Adipose tissue (tissue), 3 donors: ENCODE measurements at regions not wholly inside any gene's neighbourhood (a gene's known extent, or its start where the extent isn't known, plus 50 kb on each side); places are given as distances from the start of the nearest gene placed in this dataset.

Source experiments
- H3K27ac ChIP-seq: one replicate; pipeline ENCODE4 v1.5.1; 2013; ENCODE audit warnings: low read depth, low read length
- WGBS, 3 donors: extraction: QIAGEN DNeasy Blood & Tissue Kit; methylation state at CpG; one replicate each; pipeline ENCODE4 v1.1.7; 2013; 5-methylcytosine and 5-hydroxymethylcytosine counted together
- donor health status: healthy with polysubstance abuse.
- donor health status: Bipolar disorder and iron deficiency.
- donor health status: healthy.

GRCh38 chr15:91465086-91465485, 365.0 kb downstream of the SV2B start:
- no peak overlapping the region for H3K27ac ChIP-seq
- WGBS, 3 donors = 78 to 85% (median 80%) methylated on average over 4 of the region's 4 CpGs

DNA sequence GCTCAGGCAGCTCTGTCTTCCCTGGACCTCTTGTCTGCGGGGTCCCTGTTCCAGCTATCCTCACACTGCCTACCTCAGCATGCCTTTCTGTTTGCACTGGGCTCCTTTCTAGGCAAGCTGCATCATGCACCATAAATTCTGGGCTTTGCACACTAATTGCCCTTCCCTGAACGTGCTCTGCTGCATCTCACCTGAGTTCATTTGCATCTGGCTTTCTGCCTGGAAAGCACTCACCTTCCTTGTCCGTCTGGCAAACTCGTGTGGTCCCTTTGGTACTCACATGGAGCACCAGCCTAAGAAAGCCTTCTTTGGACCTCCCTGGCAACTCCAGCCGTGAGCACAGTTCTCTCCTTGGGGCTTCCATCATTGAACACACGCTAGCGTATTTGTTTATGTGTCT, 365.6 kb downstream of the SV2B start:
- WGBS, 3 donors = 58 to 79% (median 73%) methylated on average over 7 of the region's 7 CpGs
- no peak overlapping the region for H3K27ac ChIP-seq

DNA sequence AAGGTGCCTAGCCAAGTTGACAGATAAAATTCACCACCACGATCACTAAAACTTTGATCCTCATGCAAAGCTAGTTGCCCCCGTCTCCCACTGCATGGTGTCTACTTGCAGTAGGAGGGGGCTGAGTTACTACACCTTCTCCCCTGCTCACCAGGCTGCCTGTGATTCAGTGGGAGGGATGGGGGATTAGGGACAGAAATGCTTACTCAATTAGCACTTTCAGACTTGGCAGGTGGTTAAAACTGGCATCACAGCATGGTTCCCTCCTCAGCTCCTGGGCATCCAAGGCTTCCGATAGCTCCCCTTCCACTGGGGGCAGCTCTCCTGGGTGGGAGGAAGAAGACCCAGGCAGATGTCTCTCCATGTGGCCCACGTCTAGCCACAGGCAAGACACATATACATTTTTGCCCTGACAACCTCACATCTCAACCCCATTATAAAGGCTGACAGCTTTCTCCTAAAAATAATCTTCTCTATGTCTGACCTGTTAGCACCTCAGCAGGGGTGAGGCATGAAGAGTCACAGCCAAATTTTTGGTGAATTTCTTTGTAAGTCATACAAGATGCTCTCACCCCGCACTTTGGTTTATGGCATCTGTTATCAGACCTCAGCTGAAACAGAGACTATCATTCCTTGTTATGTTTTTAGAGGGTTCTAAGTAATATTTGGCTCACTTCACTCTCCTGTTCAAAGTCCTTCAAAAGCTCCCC, 369.0 kb downstream of the SV2B start:
- H3K27ac ChIP-seq = no peak overlapping the region
- WGBS, 3 donors = 84 to 89% (median 87%) methylated on average over 5 of the region's 5 CpGs

GRCh38 chr15:91469632-91470567, 369.8 kb downstream of the SV2B start:
- H3K27ac ChIP-seq = no peak overlapping the region
- 65 to 72% (median 69%) methylated on average over 17 of the region's 17 CpGs for WGBS, 3 donors

- H3K27ac ChIP-seq = no peak overlapping the region
- 18 to 66% (median 31%) methylated on average over 6 of the region's 6 CpGs for WGBS, 3 donors
These were observed 371.4 kb downstream of the SV2B start for GRCh38 chr15:91471468-91471867.

GRCh38 chr15:91472316-91472756, 372.3 kb downstream of the SV2B start:
- no peak overlapping the region for H3K27ac ChIP-seq
- WGBS, 3 donors = 11 to 31% (median 27%) methylated on average over 3 of the region's 3 CpGs

DNA sequence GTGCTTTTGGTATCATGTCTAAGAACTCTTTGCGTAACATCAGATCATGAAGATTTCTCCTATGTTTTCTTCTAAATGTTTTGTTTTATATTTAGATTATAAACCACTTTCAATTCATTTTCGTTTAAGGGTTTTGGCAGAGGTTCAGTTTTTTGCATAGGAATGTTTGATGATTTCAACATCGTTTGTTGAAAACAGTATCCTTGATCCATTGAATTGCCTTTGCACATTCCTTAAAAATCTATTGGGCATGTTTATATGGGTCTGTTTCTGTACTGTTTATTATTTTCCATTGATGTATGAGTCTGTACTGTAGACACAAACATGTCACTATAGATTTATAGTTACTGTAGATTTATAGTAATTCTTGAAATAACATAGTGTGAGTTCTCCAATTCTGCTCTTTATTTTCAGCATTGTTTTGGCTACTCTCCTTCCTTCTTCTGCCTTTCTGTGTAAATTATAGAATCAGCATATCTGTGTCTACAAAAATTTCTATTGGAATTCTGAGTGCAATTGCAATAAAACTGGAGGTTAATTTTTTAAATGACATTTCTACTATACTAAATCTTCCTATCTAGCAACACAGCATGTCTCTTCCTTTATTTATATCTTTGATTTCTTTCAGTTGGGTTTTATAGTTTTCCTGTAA, 374.0 kb downstream of the SV2B start:
- 45 to 51% (median 47%) methylated on average over 3 of the region's 3 CpGs for WGBS, 3 donors
- no peak overlapping the region for H3K27ac ChIP-seq

DNA sequence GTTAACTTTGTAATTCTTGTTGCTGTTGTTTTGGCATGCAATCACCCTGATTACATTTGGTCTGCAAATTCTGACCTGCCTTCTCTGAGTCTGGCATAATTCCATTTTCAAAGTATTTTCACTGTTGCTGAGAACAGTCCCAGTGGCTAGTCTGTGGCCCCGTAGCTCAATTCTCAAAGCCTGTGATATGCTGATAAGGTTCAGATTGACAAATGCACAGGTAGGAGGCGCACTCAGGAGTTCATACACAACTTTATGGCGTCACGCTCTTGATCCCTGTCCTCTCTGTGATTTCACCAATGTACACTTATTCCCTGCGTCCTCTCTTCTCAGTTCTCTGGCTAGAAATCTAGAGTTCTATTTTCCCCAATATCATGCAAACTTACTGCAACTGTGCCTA, 376.6 kb upstream of the SLCO3A1 start:
- no peak overlapping the region for H3K27ac ChIP-seq
- 80 to 91% (median 82%) methylated on average over 5 of the region's 5 CpGs for WGBS, 3 donors

- WGBS, 3 donors = 43 to 83% (median 50%) methylated on average over 6 of the region's 6 CpGs
- H3K27ac ChIP-seq = no peak overlapping the region
These were observed 374.8 kb upstream of the SLCO3A1 start for GRCh38 chr15:91478717-91479191.

GRCh38 chr15:91480426-91480825, 373.1 kb upstream of the SLCO3A1 start:
- WGBS, 3 donors = 76 to 85% (median 78%) methylated on average over 4 of the region's 4 CpGs
- no peak overlapping the region for H3K27ac ChIP-seq

DNA sequence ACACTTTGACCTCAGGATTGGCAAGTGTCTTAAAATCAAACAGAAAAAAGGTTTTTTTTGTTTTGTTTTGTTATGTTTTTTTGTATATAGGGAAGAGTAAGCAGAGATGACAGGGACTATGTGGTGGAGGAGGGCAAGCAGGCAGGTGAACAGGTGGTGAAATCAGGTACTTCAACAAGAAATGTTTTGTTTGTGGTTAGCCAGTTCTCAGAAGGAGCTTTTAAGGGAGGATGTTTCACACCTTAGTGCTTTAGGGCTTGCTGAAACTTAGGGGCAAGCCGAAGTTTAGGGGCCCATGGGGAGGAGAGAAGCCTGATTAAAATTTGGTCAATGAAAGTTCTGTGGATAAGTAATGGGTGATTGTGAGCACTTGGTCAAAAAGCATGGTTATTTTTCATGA, 370.7 kb upstream of the SLCO3A1 start:
- no peak overlapping the region for H3K27ac ChIP-seq
- 47 to 89% (median 76%) methylated on average over 1 of the region's 1 CpG for WGBS, 3 donors

GRCh38 chr15:91484141-91484540, 369.4 kb upstream of the SLCO3A1 start:
- 67 to 100% (median 80%) methylated on average over 1 of the region's 1 CpG for WGBS, 3 donors
- no peak overlapping the region for H3K27ac ChIP-seq

DNA sequence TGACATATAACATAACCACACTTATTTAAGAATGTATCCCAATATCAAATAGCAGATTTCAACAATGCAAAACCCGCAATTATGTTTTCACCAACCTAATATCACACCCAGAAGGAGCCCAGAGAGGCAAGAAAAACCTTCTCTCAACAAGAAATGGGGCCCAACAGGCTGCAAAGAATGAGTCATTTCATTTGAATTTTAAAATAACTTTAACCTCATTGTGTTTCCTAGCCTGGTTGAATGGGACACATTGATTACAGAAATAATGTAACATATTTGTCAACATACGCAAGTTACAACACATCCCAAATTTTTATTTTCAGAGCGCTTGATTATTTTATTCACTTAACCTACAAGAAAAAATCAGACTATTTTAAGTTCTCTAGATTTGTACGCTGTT, 365.1 kb upstream of the SLCO3A1 start:
- WGBS, 3 donors = 77 to 82% (median 80%) methylated on average over 4 of the region's 4 CpGs
- H3K27ac ChIP-seq = no peak overlapping the region

GRCh38 chr15:91490211-91490610, 363.3 kb upstream of the SLCO3A1 start:
- H3K27ac ChIP-seq = no peak overlapping the region
- 89 to 97% (median 95%) methylated on average over 2 of the region's 2 CpGs for WGBS, 3 donors

DNA sequence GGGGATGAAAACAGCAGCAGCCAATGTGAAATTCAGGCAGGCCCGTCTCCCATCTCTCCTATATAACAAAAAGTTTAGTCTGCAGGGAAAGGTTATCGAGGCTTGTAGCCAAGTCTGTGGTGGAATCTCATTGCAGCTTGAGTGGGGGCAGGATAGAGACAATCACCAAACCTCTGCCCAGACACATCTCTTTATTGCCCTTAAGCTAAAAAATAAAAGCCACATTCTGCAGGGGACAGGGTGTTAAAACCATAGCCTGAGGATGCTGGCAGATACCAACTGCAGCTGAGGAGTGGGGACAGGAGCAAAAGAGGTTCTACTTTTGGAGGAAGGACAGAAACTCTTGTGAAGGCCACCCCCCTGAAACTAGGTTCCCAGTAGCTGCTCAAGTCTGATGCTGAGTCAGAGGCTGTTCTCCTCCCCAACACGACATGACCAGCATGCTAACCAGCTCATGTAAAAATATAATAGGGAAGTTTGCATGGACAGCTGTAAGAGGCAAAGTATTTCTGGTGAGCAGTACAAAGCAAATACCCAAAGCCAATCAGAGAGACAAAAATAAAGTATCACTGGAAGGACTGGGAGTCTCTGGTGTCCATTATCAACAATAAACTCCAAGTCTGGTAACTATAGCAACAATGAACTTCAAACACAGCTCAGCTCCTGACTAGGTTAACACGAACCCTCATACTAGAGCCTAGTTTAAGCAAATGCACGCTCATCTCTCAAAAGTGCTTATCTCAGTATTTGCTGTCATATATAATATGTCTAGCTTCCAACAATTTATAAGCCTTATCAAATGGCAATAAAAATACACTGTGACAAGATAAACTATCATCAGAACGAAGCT, 362.2 kb upstream of the SLCO3A1 start:
- H3K27ac ChIP-seq = no peak overlapping the region
- 68 to 70% (median 69%) methylated on average over 6 of the region's 6 CpGs for WGBS, 3 donors

GRCh38 chr15:91496754-91497691, 356.5 kb upstream of the SLCO3A1 start:
- no peak overlapping the region for H3K27ac ChIP-seq
- 68 to 82% (median 74%) methylated on average over 4 of the region's 4 CpGs for WGBS, 3 donors
